ENCODE measurements at regions not wholly inside any gene's neighbourhood (a gene's known extent, or its start where the extent isn't known, plus 50 kb on each side); places are given as distances from the start of the nearest gene placed in this dataset.
"Not testable (repeated sequence)": the region's sequence is repeated elsewhere in the genome, so short reads cannot be mapped to it uniquely, and the experiment has no call there.

DNA sequence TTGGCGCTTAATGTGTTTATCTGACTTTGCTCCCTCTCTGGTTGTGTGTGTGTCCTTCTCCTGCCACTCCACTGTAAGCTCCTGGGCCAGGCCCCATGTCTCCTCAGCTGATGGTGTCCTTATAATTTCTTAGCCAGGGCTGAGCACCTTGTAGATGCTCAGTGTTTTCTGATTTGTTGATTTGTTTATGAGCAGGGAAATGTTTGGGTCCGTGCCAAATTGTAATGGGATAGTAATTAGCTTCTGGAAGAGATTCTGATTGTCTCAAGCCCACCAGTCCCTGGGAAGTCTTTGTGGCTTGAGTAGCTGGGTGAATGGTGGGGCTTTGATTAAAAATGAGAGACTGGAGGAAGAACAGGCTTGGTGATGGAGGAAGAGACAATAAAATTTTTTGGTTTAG lies 270.5 kb downstream of the MYCN start:
- DNase-seq, result no peak

DNA sequence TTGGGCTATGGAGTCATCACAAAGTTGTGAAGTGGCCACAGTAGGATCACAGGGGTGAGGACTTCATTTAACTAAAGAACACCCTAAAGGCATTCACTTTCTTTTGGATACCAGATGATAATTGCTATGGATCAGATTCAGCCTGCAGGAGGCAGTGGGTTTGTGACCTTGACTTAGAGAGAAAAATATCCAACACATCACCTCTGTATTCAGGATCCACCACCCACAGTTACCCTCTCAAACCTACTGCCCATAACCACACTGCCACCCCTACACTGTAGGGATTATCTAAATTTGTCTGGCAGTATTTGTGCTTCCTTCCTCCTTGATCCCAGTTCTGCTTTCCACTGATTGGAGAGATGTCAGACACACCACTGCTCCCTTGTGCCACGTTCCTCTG lies 269.4 kb downstream of the MYCN start:
- no peak for DNase-seq

DNA sequence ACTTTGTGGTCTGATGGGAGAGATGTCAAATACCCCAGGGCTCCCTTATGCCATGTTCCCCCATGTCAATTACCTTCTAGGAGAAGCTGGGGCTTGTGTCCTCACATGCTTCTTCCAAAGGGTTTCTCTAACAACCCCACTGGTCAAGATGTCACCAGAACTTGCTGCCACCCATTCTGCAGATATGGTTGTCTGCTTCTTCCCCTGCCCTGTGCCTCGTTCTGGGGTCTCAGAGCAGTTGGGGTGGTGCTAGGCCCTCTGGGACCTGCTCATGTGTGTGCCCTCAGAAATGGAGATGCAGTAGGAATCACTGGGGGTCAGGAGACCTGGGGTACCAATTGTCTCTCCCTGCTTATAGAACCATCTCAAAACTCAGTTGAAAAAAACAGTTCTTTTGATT lies 268.6 kb downstream of the MYCN start:
- DNase-seq, result no peak

DNA sequence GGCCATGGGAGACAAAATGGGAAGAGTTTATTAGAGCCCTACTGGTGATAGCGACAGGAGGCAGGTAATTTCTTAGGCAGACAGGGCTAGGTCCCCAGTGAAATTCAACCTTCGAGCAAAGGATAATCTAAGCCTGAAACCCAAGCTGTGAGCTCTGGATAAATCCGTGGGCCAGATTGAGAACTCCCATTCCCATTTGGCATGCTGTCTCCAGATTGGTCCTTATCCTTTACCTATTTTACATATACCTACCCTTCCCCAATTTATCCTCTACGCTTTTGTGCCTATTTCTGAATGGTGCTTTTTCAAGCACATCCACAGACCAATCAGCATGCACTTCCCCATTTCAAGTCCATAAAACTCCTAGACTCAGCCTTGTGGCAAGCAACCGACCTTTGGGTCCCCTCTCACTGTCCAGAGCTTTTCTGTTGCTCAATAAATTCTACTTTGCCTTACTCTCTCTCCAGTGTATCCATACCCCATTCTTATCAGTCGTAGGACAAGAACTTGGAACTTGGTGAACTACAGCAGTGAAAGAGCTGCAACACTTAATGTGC lies 268.0 kb downstream of the MYCN start:
- no peak for DNase-seq

DNA sequence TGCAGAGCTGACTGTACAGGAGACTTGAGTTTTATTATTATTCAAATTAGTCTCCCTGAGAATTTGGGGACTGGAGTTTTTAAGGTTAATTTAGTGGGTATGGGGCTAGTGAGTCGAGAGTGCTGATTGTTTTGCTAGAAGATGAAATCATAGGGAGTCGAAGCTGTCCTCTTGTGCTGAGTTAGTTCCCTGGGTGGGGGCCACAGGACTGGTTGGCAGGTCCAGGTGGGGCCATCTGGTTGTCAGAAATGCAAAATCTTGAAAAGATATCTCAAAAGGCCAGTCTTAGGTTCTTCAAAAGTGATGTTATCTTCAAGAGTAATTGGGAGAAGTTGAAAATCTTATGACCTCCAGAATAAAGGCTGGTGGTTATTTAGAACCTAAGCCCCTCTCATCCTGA lies 267.3 kb downstream of the MYCN start:
- no peak for DNase-seq

DNA sequence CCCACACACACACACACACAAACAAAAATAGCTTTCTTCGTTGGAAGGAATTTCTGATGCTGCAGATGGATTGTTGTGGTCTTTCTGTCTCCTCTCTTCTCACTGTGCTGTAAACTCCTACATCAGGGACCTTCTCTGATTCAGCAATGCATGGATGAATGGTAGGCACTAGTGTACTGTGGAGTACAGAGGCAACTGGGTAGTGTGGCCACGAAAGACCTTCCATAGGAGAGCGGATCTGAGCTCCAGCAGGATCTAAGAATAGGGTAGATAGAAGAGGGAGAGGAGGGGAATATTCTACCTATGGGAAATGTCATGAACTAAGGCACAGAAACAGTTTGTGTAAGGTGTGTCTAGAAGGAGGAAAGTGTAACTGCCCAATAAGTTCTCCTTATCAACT lies 266.8 kb downstream of the MYCN start:
- no peak for DNase-seq

DNA sequence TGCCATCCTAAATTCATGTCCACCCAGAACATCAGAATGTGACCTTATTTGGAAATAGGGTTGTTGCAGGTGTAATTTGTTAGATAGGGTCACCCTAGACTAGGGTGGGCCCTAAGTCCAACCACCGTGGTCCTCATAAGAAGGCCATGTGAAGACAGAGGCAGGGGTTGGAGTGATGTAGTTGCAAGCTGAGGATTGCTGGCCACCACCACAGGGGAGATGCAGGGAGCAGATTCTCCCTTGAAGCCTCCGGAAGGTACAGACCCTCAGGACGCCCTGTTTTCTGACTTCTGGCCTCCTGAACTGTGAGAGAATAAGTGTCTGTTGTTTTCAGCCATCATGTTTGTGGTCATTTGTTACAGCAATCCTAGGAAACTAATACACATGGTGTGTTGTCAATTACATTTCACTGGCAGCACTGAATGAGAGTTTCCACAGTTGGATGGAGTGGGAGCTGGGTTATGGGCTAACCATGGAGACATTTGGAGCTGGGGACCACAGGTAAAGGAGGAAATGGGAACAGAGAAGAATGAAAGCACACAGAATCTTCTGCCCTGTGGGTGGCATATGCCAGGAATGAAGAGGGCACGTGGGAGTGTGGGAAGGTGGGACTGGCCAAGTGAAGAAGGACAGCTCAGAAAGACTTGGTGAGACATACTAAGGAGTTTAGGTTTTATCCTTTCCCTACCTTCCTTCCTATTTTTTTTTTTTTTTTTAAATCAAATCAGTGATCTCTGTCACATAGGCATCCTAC lies 266.0 kb downstream of the MYCN start:
- no peak for DNase-seq

DNA sequence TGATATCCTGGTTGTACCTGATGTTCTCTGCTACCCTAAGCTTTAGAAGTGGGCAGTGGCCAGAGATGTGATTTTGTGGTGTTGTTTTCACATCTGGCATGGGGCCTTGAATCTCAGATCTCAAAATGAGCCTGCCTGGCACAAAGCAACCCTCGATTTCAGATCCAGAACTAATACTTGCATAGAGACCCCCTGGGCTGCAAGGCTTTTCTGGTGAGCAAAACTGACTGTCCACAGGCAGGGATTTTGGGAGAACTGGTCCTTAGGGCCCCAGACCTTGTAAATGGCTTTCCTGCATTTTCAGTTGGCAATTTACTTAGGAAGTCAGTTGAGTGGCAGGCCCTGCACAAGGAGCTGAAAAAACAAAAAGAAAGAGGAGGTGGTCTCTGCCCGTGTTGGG lies 265.3 kb downstream of the MYCN start:
- DNase-seq, result no peak

DNA sequence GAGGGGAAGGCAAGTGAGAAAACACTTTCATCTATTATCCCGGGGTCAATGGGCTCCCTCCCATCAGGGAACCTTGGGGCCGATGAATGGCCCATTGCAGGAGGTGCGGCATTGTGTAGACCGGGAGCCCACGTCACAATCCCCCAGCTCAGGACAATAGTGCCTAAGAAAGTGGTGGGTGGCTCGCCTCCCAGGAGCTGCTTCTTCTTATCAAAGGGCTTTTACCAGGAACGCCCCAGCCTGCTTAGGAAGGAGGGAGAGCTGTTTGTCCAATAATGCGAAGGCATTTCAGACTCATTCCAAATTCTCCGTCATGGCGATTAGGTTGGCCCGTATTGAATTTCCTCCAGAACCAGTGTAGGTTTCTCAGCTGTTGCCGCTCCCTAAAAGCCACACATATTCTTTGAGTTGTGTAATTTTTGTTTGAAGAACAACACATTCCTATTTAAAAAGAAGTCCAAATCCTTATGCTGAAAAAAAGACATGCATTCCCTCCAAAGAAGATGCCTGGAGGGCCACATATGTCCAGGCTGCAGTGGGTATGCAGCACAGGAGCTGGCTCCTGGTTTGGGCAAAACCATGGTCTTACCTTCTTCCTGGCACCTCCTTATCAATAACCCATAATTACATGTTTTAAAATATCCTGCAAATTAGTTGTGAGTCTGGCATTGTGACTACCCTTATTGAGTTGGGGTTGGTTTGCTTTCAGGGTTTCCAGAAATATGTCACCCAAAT lies 264.7 kb downstream of the MYCN start:
- DNase-seq, result no peak

DNA sequence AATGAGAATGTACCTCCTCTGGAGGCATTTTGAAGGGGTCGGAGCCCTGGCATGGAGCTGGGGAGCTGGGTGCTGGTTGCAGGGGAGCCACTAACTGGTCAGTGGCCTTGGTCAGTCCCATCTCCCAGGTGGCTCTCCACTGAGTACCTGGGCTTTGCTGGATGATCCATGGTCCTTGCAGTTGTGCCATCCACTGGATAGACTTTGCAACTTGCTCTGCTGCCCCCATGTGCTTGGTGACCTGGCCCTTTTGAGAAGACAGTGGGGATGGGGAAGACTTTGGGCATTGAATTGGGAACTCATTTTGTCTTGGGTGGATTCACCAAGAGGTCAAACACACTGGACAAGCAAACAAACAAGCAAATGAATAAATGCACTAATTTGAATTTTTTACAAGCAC lies 263.9 kb downstream of the MYCN start:
- DNase-seq, result no peak

DNA sequence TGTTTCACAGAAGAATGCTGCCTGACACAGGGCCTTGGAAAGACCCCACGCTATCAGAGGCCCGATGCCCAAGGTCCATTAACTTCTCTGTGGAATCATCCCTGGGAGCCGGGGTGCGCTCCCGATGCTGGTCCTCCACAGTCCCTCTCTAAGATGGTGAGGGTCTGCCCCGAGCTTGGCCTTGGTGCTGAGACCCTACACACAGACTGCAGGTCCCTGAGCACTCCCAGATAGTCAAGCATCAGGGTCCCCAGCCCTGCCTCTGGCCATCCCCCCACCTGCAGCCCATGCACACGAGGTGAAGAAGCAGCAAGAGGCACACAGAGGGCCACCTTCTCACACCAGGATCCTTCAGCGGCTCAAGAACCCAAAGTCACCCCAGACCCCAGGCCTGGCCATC lies 263.3 kb downstream of the MYCN start:
- DNase-seq, result no peak

DNA sequence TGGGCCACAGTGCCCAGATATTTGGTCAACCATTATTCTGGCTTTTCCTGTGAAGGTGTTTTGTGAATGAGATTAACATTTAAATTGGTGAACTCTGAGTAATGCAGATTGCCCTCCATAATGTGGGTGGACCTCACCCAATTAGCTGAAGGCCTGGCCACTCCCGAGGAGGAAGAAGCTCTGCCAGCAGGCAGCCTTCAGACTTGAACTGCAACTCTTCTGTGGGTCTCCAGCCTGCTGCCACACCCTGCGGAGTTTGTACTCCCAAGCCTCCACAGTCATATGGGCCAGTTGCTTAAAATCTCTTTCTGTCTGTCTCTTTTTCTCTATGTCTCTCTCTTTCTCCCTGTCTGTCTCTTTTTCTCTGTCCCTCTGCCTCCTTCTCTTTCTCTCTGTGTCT lies 262.7 kb downstream of the MYCN start:
- DNase-seq, result no peak

DNA sequence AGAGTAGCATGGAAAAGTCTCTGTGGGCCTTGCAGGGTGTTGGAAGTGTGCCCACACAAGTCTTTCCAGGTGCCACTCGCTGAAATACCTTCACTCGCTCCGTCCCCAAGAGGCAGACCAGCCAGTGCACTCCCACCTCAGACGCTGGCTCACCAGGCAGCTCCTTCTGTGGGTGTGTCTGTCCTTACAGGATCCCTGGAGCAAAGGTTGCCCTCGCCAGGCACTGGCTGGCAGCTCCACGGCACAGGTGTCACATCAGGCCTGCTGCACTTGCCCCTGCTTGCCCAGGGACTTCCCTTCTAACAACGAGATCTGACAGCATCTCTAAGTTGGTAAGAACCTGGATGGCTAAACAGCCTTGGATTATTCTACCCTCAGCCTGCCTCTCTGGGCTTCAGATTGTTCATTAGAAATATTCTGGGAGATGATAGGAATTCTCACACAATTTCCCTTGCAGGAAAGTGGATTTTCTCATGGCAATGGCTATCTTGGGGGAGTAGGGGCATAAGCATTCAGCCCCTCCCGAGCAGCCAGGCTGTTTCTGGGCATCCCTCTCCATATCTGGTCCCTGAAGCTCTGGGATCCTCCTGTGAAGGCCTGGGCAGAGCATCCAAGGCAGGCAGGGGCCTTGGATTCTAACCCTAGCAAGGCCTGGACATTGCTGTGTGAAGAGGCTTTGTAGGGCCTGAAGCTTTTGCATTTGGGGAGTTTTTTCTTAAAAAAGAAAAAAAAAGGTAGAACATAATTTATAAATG lies 262.1 kb downstream of the MYCN start:
- DNase-seq, result no peak

DNA sequence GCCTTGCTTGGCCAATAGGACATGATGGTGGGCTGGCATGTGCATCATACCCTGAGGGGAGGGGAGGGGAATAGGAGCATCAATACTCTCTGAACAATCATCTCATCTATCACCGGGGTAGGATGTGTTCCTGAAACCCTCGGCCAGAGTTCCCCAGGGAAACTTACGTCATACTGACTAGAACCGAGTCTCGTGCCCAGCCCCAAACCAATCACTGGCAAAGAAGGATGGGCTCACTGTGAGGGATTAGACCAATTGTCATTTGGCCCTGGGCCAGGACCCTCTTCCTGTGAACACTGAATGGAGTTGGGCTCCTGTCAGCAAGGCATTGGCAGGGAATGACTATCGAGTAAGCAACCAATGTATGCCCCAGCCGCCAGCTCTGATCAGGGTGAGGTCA lies 261.5 kb downstream of the MYCN start:
- no peak for DNase-seq

DNA sequence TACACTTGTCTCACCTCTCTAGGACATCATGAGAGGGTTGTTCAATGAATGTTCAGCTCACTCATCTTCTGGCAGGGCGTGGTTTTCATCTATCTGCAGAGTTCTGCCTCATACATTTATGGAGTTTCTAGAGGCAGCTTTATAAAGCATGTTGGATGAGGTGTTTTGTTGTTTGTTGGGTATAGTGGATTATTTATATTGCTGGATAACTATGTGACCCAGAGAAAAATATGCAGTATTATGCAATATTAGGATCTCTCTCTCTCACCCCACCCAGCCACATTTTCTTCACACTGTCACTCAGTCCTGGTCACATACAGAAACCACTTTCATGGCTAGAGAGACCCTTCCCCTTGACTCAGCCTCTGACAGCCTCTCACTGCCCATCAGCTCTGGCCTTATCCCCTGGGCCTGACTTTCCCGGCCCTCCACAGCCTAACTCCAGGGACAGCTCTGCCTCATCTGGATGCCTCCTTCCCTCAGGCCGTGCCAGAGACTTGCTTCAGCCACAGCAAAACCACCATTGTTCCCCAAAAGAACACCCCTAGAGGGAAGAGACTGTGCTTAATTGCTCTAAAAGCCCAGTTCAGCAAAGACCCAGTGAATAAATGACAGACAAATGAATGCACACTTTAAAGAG lies 260.3 kb downstream of the MYCN start:
- no peak for DNase-seq

DNA sequence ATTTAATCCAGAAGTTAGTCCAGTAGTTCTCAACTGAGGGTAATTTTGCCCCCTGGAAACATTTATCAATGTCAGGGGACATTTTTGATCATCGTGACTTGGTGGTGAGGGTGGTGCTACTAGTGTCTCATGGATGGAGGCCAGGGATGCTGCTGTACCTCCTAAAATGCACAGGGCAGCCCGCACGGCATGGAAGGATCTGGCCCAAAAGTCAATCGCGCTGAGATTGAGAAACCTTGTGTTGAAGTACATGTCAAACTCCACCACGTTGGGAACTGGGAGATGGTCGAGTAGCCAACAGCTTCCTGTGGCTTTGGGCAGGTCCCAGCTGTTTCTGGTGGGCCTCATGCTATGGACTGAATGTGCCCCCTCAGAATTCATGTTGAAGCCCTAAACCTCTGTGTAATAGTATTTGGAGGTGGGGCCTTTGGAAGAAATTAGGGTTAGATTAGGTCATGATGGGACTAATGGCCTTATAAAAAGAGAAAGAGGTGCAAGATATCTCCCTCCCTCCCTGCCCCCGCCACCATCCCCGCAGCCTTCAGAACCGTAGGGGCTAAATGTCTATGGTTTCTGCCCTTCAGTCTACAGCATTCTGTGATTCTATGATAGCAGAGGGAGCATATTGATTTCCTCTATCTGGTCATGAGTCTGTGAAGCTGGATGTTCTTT lies 259.7 kb downstream of the MYCN start:
- no peak for DNase-seq

DNA sequence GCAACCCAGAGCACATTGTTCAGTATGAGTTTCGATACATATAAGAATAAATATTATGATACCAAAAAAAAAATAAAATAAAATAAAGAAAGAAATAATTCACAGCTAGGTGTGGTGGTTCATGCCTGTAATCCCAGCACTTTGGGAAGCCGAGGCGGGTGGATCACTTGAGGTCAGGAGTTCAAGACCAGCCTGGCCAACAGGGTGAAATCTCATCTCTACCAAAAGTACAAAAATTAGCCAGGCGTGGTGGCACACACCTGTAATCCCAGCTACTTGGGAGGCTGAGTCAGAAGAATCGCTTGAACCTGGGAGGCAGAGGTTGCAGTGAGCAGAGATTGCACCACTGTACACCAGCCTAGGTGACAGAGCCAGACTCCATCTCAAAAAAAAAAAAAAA lies 258.9 kb downstream of the MYCN start:
- not testable (repeated sequence) for DNase-seq

DNA sequence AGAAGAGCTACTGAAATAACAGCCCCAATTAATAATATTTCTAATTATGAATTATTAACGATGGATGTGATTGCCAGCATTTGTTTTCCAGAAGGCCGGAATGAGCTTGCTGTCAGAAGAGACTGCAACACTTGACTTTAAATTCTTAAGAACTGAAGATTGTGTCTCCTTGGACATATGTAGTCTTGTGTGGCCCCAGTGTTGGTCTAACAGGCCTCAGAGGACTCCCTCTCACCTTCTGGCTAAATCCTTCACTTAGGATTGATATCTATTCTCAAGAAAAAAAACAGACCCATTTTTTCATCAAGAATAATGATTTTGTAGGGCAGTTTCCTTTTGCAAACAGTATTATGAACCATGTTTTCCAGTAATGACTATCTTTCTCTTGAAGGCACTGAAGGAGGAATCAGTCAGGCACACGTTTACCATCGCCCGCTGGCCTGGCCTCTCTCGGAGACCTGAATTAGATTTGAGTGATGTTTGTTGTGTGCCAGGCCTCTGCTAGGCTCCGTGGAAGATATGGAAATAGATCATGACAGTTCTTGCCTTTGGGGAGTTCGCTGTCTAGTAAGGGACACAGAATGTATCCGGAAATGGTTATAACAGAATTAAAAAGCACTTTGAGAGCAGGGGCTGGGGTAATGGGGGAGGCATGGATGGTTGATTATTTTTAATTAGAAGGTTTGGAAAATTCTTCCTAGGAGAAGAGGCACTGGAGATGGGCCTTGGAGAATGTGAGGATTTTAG lies 258.0 kb downstream of the MYCN start:
- no peak for DNase-seq

DNA sequence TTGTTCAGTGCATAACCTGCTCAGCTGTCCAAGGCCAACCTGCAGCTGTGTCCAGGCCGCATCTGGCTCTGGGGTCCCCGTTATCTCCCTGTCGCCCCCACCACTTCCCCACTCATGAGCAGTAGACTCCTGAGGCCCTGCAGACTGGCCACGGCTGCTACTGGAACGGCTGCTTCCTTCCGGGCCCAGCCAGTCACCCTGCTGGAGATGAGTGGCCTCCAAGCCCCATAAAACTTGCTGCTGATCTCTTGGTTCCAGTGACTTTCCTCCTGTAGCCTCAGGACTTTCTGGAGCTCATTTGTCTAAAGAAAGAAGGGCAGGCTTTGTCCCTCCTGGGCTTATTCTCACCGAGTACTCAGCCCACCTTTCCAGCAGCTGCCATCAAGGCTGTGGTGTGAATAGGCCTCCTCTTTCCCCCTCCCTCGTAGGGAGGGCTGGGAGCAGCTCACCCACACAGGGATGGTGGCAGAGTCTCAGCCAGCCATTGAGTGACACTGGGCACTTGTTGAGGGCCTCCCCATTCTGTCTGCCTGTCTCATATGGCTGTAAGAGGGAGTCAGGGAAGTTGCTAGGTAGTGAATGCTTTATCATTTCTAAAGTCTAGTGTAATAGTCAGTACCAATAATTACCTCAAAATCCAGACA lies 257.3 kb downstream of the MYCN start:
- no peak for DNase-seq

DNA sequence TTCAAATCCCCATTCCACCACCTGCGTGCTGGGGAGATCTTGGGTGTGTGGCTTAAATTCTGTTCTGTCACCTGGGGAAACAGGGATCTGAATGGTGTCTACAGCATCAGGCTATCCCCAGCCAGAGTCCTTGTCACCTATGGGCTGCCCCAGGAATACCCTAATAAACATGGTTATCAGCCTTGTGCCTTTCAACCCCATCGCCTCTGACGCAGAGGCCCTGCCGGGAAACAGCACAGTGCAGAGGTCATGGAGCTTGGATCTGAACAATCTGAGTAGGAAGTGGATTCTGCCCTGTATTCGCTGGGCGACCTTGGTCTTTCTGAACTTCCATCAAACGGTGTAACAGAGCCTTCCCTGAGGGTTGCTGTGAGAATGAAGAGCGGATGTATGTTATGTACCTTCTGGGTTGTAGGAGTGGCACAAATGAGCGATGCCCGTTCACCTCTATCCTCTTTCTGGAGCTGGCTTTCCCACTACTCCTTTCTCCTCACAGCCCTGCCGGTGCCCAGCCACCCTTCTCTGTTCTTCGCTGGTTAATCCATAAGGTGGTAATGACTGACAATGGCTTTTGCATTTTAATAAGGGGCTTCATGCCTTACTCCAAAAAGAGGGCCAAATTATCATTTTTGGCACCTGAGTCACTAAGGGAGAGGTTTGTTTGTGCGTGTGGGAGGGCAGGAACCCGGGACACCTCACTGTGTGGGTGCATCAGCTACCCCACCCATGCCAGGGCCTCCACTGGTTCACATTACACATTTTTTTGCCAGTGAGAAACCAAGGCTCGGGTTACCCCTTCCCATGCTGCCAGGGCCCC lies 256.5 kb downstream of the MYCN start:
- no peak for DNase-seq
